Heart left ventricle (tissue), 16 donors: ENCODE measurements at regions not wholly inside any gene's neighbourhood (a gene's known extent, or its start where the extent isn't known, plus 50 kb on each side); places are given as distances from the start of the nearest gene placed in this dataset.

ENCODE experiments used
- ATAC-seq, 4 donors: fragments of 200-7000 bp; cut with Tn5 transposase; one replicate each; pipeline ENCODE4 v1.9.1; 2020 to 2022; ENCODE audit warnings: moderate library complexity in 4 of 4, mild to moderate bottlenecking in 3 of 4, moderate number of reproducible peaks in 1 of 4
- DNase-seq, 5 donors: peaks; one replicate each; pipeline ENCODE4 v3.0.0-alpha.2; 2020
- H3K27ac ChIP-seq, 12 donors: fragments of 200-600 bp; sonication (generic) in 4 of 12; one replicate each; pipeline versions ENCODE4 v1.5.0 to v1.8.0; 2016 to 2022; ENCODE audit warnings: mild to moderate bottlenecking in 2 of 12
- H3K27me3 ChIP-seq, 9 donors: fragments of 200-600 bp; sonication (generic) in 2 of 9; one replicate each; pipeline versions ENCODE4 v1.5.1 to v1.8.0; 2016 to 2022; ENCODE audit warnings: mild to moderate bottlenecking in 3 of 9
- H3K36me3 ChIP-seq, 9 donors: fragments of 200-600 bp; sonication (generic) in 2 of 9; one replicate each; pipeline versions ENCODE4 v1.5.0 to v1.8.0; 2018 to 2022; ENCODE audit warnings: mild to moderate bottlenecking in 2 of 9
- H3K4me1 ChIP-seq, 12 donors: fragments of 200-600 bp; sonication (generic) in 4 of 12; one replicate each; pipeline versions ENCODE4 v1.5.0 to v1.8.0; 2016 to 2022; ENCODE audit warnings: mild to moderate bottlenecking in 3 of 12
- H3K4me3 ChIP-seq, 12 donors: fragments of 200-600 bp; sonication (generic) in 4 of 12; one replicate each; pipeline versions ENCODE4 v1.5.0 to v1.8.0; 2017 to 2022; ENCODE audit warnings: mild to moderate bottlenecking in 9 of 12, moderate library complexity in 4 of 12
- H3K9me3 ChIP-seq, 12 donors: fragments of 200-600 bp; sonication (generic) in 4 of 12; one replicate each; pipeline versions ENCODE4 v1.5.0 to v1.8.0; 2016 to 2022; ENCODE audit warnings: mild to moderate bottlenecking in 1 of 12
- CTCF ChIP-seq, 12 donors: fragments of 200-600 bp; sonication (generic) in 4 of 12; IDR thresholded peaks; one replicate each; pipeline versions ENCODE4 v1.5.0 to v1.8.0; 2018 to 2022; ENCODE audit warnings: antibody characterized with exemption in 12 of 12, mild to moderate bottlenecking in 5 of 12
- POLR2A ChIP-seq, 2 donors: fragments of 450-650 bp; IDR thresholded peaks; one replicate each; pipeline ENCODE4 v1.6.1; 2017; ENCODE audit warnings: antibody characterized with exemption in 2 of 2, mild to moderate bottlenecking in 2 of 2, moderate library complexity in 2 of 2
- WGBS, 4 donors: extraction: QIAGEN DNeasy Blood & Tissue Kit in 2 of 4; methylation state at CpG; one replicate each; pipeline versions ENCODE4 v1.1.5 to v1.1.7; 2013 to 2018; 5-methylcytosine and 5-hydroxymethylcytosine counted together
- intact Hi-C, 10 donors: fragments of 100-400 bp; cut with DNase I; formaldehyde crosslinking; loops; one replicate each; pipeline versions ENCODE4 v1.11.1 to v1.14.2; 2022
- donor health status: ischemic (EF 13 %, LVEDD 7.1; RV severe dilation, severe dysfunction).
- donor health status: healthy with polysubstance abuse.
- donor health status: DM: no; HTN: yes; CAD: no.
- donor health status: DM: no; HTN: no; CAD: no.
- donor health status: ischemic (EF 25% LVEDD 6.9; RV normal size, moderate dysfunction).
- donor health status: ischemic (EF 25% LVEDD 5.7; RV mildly dilated, moderate dysfunction).
- donor health status: healthy.
- donor health status: DM: yes; HTN: yes; CAD: no.
- donor health status: ischemic (EF 35%, LVEDD 5.7; RV mildly dilated, moderate dysfunction).
- donor health status: nonischemic (EF 11% LVEDD 7.7; RV severe dilation, severe dysfunction).
- donor health status: DM: yes; HTN: yes; CAD: no.
- donor health status: PGD.
- donor health status: ischemic (EF 29% LVEDD 5.4; RV normal size, mild dysfunction).
- donor health status: nonischemic (EF 23%, LVEDD 6.1; RV moderate dilation, normal function).

GRCh38 chr5:135103575-135103853 is 69.5 kb upstream of the PITX1 start:
- Histone ChIP-seq H3K4me1 (no peaks in the 10 kb centered on the region), H3K4me3 (no peak overlapping the region), H3K36me3 (no peaks in the 10 kb centered on the region), H3K9me3 (no peaks in the 10 kb centered on the region), H3K27ac (no peak overlapping the region), H3K27me3 (peaks cover 0 to 20% (median 0%) of the 10 kb centered on the region in 9 donors)
- TF ChIP-seq CTCF (IDR thresholded peaks at IDR 0.05), result no peak
- no peak for TF ChIP-seq POLR2A (IDR thresholded peaks at IDR 0.05)
- ATAC-seq, result no peak
- no peak for DNase-seq
- intact Hi-C loops, result no loop called here
- 73 to 86% (median 77%) methylated on average over 7 of the region's 7 CpGs for WGBS, 4 donors

GRCh38 chr5:135102716-135103574 is 68.9 kb upstream of the PITX1 start:
- DNase-seq (peak in 1 of 5 donors; percentile 9), ATAC-seq (no peak)
- Histone ChIP-seq H3K9me3 (no peaks in the 10 kb centered on the region), H3K27ac (no peak overlapping the region), H3K4me3 (no peak overlapping the region), H3K4me1 (no peaks in the 10 kb centered on the region), H3K36me3 (no peaks in the 10 kb centered on the region), H3K27me3 (peaks cover 0 to 17% (median 0%) of the 10 kb centered on the region in 9 donors)
- TF ChIP-seq CTCF (IDR thresholded peaks at IDR 0.05) (no peak), POLR2A (IDR thresholded peaks at IDR 0.05) (no peak)
- intact Hi-C loops, result no loop called here
- WGBS, 4 donors, result 63 to 72% (median 68%) methylated on average over 6 to 7 of the region's 7 CpGs

- peak in 1 of 5 donors; percentile 3 for DNase-seq
- 73 to 79% (median 78%) methylated on average over 6 of the region's 6 CpGs for WGBS, 4 donors
Observed at GRCh38 chr5:135100431-135100830, 66.4 kb upstream of the PITX1 start.

GRCh38 chr5:135100011-135100410 is 66.0 kb upstream of the PITX1 start:
- H3K9me3 ChIP-seq, result no peaks in the 10 kb centered on the region
- DNase-seq (peak in 1 of 5 donors; percentile 6), ATAC-seq (no peak)
- H3K4me1 ChIP-seq, result no peaks in the 10 kb centered on the region
- H3K4me3 ChIP-seq, result no peak overlapping the region
- TF ChIP-seq CTCF (IDR thresholded peaks at IDR 0.05) (no peak), POLR2A (IDR thresholded peaks at IDR 0.05) (no peak)
- no peaks in the 10 kb centered on the region for H3K36me3 ChIP-seq
- WGBS, 4 donors, result 81 to 95% (median 85%) methylated on average over 3 of the region's 3 CpGs
- intact Hi-C loops, result no loop called here
- peaks cover 0 to 25% (median 0%) of the 10 kb centered on the region in 9 donors for H3K27me3 ChIP-seq
- H3K27ac ChIP-seq, result no peak overlapping the region

More at GRCh38 chr5:135100431-135100830, 66.4 kb upstream of the PITX1 start:
- Histone ChIP-seq H3K4me1 (no peaks in the 10 kb centered on the region), H3K27ac (no peak overlapping the region), H3K36me3 (no peaks in the 10 kb centered on the region), H3K9me3 (no peaks in the 10 kb centered on the region), H3K27me3 (peaks cover 0 to 23% (median 0%) of the 10 kb centered on the region in 9 donors), H3K4me3 (no peak overlapping the region)
- intact Hi-C loops, result no loop called here
- ATAC-seq, result no peak
- TF ChIP-seq CTCF (IDR thresholded peaks at IDR 0.05), result no peak
- TF ChIP-seq POLR2A (IDR thresholded peaks at IDR 0.05), result no peak
